ENCODE measurements at regions not wholly inside any gene's neighbourhood (a gene's known extent, or its start where the extent isn't known, plus 50 kb on each side); places are given as distances from the start of the nearest gene placed in this dataset.

DNA sequence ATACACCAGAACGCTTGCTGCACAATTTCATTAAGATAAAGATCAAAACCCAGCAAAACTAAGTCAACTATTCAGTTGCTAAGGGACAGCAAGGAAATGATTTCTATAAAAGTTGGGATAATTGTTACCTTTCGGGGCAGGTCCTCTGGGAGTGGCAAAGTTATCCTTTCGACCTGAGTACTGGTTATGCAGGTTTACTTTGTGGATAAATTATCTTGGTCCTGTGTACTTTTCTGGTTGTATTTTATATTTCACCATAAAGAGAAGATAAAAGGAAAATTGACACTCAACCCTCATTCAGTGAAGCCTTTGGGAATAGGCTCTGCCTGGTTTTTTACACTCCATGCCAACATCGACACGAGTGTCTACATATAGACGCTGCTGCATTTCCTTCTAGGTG, 146.5 kb downstream of the SYK start:
- DNase-seq: no peak

DNA sequence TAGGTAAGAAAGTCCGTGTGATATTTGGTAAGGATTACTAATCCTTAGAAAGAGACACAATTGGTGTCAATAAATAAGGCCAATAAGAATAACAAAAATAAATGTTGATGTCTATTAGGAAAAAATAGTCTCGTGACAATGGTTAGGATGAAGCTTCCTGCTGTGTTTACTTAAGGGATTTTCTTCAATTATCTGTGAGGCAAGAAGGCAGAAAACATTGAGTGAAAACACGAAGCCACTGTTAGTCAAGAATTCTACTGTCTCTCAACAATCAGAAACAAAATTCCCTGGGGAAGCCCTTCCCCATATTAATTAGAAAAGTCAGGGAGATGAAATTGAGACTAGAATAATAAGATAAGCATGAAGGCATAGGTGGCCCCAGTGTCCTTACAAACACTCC, 149.0 kb downstream of the SYK start:
- DNase-seq: no peak

DNA sequence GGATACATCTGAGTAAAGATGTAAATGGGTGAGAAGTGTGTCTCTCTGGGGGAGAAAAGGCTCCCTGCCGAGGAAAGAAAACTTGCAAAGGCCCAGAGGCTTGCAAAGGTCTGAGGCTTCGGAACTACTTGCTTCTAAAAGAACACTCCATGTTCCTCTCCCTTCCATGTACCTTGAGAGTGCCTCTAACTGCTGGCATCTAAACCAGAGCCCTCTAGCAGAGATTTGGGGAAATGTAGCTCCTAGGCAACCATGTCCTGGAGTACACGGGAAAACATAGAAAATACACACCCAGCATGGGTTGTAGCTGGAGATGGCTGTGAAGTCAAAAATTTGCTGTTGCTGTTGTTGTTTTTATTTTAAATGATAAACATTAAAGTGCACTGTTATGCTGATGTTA, 151.6 kb downstream of the SYK start:
- DNase-seq: no peak

DNA sequence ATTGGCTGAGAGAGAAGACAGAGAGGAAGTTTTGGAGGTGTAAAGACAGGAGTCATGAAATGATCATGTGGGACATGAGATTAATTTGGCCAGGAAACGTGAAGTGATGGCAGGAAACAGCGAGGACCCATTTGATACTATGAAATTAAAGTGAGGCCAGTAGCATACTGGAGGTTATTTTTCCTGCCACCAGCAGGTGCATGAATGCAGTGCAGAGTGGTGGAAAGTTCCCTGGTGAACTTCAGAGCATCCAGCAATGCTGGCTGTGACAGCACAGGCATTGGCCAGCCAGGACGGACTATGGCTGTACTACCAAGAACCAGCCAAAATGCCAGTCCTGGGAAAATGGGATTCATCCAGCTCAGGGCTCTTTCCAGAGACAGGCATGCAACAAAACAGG, 152.2 kb downstream of the SYK start:
- no peak for DNase-seq

DNA sequence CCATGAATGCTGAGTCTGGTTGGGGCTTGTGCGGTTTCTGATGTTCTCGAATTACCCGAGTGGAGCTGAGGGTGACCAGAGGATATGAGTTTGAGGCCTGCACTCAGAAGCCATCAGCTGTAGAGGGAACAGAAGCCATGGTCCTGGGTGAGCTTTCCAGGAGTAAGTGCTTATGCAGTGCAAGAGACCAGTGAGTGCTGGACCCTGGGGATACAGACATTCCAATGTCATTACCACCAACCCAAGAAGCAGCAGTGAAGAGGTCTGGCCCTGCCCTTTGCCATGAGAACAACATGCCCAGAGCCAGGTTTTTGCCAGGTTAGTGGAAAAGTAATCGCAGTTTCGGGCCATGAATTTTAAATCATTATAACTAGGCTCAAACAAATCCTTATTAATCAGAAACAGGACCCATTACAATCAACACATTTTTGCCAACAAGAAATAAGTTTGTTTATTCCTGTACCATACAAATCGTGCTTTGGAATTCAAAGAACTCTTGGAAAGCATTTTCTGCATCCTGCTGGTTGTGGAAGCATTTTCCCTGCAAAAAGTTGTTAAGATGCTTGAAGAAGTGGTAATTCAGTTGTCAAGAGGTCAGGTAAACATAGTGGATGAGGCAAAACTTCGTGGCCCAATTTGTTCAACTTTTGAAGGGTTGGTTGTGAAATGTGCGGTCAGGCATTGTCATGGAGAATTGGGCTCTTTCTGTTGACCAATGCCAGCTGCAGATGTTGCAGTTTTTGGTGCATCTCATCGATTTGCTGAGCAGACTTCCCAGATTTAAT, 154.6 kb downstream of the SYK start:
- no peak for DNase-seq

DNA sequence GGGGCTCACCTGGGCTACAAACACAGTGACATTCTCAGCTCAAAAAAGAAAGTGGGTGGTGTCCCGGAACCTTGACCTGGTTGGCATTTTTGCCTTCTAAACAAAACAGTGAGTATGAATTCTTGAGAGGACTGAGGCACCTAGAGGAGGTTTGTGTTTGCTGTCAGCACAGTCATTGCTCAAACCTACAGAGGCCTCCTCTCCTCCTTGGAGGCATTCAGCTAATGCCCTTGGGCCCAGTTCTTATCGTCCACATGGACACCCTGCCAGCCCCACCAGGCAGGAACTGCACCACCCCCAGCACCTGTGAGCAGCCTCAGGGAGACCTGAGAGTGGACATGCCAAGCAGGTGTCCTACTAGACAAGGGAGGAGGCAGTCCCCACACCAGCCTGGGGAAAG, 156.7 kb downstream of the SYK start:
- DNase-seq: no peak

DNA sequence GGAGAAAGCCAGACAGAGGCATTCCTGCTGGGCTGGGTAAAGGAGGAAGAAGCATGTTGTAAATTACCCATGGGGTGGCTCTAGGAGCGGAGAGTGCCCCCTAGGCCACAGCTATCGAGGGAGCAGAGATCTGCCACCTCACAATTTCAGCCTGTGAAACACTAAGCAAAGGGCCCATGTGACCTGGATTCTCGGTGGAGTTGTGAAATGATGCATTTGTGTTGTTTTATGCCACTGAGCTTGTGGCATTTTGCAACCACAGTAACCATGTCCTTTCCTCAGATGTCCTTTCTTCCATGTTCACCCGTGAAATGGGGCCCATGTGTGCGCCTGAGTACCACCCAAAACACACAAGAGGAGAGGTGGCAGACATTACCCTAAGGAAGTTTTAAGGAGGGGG, 159.3 kb downstream of the SYK start:
- peak in 1 of 5 experiments; percentile 55 for DNase-seq

DNA sequence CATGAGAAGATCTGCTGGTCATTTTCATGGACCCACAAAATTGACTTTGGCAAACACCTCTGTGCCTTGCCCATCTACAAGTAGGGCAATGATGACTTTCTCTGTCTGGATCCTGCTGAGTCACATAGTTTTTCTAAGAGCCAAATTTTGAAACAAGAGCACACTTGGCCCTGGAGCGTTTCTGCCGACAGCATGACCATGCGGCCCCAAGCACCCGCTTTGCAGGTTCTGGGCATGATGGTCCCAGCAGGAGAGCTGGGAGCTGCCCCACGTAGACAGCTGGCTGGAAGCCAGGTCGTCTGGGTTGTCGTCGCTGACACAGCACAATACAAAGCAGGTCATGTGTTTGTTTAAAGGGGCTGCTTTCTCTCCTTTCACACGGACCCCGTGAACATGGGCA, 159.8 kb downstream of the SYK start:
- DNase-seq: no peak

DNA sequence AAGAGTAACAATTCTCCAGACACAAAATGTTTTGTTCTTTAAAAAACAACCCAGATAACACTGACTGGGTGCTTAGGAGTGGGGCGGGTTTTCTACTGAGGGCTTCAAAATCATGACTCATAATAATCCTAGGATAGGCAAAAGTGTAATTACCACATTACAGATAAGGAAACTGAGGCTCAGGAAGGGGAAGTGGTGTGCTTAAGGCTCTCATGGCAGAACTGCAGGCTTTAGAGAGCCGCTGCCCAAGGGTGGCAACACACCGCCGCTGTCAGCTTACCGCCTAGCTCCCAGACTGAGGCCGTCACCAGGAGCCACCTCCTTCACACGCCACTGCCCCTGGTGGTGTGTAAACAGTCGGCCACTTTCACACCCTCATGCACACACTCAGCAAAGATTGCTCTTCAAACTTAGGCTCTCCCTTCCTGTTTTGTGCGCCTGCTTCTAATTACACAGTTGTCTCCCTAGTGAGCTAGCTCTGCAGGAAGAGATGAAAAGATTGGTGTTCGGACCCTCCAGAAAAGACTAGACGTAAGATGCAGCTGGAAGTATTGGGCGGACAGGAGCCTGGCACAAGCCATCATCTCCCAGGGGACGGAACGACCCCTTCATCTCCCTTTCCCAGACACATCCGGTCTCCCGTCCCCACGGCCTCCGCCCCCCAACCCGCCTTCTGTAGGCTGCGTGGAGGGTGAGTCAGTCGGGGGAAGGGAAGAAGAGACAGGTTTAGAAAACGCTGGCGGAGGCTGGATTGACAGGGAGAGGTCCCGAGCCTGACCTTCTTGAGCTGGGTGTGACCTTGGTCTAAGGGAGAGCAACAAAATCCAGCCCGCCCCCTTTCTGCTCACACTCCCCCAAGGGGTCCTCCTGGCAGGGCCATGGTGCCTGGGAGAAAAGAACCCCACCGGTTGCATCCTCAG, 162.7 kb downstream of the SYK start:
- peak in 1 of 5 experiments; percentile 92 for DNase-seq

DNA sequence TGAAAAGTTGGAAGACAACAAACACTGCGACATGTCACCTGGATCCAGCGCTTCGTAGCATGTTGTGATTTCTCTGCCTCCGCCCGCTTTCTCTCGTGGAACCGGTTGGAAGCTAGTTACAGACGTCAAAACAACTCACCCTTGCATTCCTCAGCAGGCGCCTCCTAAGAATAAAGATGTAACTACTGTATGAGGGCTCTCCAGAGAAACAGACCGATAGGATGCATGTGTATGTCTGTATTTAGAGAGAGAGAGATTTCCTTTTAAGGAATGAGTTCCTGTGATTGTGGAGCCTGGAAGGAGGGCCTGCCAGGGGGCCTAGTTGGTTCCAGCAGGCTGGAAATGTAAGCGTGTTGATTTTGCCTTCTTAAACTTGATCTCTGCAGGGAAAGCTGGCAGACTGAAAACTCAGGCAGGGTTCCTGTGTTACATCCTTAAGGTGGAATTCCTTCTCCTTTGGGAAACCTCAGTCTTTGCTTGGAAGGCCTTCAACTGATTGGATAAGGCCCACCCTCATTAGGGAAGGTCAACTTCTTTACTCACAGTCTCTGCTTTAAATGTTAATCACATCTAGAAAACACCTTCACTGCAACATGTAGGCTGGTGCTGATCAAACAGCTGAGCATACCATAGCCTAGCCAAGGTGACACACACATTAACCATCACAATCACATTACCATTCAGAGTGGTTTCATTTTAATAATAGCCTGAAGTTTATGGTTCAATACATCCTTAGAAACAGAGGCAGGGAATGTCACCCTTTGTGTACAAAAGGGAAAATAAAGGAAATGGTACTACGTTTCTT, 163.8 kb downstream of the SYK start:
- peak in 1 of 5 experiments; percentile 56 for DNase-seq

DNA sequence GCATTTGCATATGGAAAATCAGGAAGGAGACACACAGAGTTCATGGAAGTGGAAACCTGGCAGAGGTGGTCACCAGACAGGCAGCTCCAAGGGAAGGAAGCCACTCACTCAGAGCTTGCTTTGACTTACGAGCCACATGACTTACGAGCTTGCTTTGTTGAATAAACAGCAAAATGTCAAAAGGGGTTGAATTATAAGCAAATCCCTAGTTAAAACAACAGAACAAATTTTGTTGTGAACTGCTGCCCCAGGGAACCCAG, 164.3 kb downstream of the SYK start:
- peak in 1 of 5 experiments; percentile 35 for DNase-seq

DNA sequence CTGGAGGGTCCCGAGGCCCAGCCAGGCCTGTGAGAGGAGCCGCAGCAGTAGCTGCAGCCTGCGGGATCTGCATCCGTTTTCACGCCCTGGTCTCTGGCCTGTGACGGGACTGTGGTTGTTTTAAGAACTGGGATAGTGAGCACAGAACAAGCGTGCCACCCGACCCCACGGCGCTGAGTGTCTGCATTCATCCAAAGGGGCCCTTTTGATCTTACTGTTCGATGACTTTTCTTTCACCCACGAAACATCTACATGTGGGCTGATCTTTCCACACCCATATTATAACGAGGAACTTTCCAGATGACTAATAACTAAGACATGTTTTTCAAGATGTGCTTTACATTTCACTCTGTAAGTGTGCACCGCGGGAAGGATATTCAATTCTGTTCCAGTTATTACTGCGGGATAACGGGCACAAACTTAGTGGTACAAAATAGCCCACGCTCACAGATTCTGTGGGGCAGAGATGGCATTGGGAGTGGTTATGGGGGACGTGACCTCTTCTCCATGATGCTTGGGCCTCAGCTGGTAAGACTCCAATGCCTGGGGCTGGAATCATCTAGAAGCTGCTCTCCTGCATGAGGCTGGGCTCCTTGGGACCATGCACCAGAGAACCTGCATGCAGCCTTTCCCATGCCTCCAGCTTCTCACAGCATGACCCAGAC, 165.0 kb downstream of the SYK start:
- DNase-seq: peak in 2 of 5 experiments; percentile 28 to 81

DNA sequence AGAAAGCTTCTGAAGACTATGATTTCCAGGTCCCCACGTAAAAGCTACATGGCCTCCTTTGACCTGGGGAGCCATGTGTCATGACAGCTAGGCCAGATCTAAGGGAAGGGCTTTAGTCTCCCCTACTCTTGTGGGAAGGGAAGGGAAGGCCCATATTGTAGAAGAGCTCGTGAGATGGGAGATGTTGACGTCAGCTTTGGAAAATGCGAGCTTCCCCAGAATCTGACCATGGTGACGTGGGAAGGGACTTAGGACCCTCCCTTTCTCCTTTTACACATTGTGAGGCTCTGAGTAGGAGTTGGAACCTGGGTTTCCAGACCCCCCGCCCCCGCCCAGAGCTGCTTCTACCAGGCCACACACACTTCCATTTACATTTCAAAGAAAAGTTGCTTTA, 165.5 kb downstream of the SYK start:
- no peak for DNase-seq

DNA sequence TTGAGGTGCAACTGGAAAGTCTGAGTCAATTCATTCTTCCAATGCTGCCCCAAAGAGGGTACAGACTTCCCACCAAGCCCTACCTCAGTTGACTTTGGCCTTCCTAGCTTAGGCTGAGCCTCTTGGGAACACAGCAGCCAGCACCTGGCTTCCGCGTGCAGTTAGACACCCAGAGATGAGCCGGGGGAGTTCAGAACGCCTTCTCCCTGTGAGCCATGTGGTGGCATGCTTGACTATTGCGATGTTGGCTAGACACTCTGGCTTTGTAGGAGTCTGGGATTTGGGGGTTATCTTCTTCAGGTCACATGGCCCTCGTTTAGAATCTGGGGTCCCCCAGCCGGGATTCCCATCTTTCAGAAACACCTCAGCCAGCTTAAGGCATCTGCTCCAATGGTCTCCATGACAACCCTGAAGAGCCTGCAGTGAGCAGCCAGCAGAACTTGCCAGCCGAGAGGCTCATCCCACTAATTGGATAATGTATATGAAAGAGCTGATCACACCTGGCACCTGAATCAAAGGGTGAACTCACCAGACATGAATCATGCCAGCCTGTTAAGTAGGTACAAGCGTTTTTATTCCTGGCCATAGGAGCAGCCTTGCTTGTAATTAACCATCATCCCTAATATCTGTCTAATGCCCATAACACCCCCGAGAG, 167.5 kb downstream of the SYK start:
- no peak for DNase-seq

DNA sequence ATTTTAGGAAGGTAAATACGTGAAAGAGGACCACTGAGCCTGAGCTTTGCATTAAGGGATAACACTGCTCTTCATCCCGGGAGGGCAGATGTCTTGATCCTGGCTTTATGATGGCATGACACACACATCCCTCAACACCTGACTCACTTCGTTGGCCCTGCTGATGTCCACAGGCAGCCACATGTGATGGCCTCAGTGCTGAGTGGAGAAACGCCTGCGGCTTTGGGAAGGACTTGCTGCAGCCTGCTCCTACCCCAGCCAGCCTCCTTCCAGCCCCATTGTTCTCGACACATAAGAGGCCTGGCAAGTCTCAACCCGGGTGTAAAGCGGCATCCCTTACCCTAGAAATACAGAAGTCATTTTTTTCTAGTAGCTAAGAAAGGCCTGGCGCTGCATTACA, 169.0 kb downstream of the SYK start:
- no peak for DNase-seq

DNA sequence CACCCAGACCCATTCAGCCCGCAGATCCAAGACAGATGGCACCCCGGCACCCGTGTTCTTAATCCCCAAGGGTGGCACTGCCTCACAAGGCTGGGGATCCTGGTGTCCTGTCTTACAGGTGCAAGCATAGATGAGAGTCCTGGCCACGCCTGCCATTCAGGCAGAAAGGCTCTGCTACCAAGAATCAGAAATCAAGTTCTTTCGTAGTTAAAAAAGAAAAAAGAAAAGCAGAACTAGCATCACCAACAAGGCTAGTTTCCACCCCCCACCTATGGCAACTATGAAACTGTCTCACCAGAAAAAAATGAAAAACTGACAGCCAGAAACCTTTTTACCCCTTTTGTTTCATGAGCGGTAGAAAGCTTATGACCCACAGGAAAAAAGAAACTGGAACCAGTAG, 170.4 kb downstream of the SYK start:
- DNase-seq: no peak

DNA sequence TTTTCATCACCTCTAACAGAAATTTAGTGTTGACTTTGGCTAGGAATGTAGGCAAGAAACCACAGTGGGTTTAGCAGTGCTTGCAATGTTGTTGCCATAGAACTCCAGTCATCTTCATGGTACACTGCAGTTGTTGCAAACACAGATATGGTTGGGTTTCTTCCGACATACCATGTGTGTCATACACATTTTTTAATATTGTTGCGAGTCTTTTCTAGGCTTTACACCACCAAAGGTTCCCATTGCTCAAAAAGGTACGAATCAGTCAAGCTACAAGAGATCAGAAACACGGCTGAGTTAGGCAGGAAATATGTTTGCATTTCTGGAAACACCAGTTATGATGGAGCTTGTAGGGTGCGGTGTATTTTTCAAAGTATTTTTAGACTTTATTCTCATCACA, 172.4 kb downstream of the SYK start:
- no peak for DNase-seq

DNA sequence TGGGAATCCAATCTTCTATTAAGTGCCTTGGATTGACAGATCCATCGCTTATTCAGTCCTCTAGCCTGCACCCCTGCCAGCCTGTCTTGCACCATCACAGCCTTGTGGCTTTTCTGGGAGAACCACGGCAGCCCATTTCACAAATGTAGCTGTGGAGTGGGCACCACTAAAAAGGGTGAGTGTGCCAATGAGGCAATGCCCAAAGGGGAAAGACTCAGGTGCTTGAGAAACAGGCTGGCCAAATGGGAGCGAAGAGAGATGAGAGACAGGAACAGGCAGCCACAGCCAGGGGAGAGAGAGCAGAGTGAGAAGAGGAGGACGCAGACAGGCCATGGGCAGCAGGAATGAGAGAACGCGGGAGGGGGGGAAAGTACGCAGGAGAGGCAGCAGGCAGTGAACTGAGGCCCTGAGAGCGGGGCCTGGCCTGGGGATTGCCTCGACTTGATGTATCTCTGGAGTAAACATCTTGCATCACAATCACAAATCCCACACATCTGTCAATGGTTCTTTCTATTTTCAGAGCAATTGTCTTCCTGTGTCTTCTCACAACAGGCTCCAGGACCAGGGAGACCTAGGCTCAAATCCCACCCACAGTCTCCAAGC, 173.1 kb downstream of the SYK start:
- no peak for DNase-seq

DNA sequence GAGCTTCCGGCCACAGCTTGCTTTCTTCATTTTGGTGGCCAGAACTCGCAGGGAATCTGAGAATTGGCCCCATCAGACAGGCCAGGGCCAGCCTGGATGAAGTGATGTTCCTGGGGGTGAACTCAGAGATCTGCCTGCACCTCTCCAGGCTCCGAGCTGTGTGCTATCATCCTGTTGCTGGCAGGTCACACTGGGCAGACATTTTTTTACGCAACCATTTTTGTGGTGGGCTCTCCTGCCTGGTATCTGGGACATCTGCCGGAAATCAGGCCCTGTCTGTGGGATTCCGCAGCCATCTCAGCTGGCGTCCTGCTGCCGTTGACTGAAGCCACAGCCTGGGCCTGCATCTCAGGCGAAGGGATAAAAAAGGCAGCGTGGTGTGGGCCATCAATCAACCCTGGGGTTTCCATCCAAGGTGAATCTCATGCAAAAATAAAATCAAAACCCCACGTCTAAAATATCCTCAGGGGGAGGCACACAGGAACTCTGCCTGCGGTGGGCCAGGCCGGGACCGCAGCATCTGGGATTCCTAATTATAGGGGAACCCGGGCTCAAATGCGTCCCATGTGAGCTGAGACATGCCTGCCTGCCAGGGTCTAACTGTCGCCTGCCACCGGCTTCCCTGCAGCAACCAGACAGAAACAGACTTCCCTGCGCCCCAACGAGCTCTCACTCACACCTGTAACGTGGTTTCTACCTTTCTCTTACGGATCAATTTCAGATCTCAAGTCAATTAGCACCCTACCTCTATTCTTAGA, 174.3 kb downstream of the SYK start:
- no peak for DNase-seq

DNA sequence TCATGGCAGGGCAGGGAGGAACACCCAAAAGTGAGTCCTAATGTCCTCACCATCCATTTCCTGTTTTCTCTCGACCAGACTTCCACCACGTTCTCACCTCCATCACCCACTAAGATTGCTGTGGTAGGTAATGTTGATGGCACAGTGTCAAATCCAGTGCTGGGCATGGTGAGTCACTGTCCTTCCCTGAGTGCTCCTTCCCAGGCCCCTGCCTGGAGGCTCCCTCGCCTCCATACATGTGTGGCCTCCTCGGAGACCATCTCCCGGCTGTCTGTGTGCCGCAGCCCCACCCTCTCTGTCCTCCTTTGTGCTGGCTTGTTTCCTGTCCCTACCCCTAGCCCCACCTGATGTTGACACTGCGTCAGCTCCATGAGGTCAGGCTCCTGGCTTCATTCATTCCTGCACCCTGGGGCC, 177.5 kb downstream of the SYK start:
- no peak for DNase-seq

DNA sequence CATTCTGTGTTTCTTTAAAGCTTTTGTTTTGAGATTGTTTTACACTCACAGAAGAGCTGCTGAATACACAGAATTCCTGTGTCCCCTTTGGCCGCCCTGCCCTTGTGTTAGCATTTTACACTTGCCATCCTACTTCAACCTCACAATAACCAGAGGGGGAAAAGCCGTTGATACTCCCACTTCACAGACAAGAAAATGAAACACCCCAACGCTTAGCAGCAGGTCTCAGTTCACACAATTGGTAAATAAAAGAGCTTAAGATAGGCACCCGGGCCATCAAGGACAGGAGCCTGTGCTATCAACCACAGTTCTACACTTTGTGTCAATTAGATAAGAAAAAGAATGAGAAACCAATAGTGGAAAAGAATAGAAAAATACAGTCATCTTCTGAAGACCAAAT, 178.0 kb downstream of the SYK start:
- DNase-seq: no peak

Measured in T-helper 2 cell (primary cell).